ENCODE measurements at regions not wholly inside any gene's neighbourhood (a gene's known extent, or its start where the extent isn't known, plus 50 kb on each side); places are given as distances from the start of the nearest gene placed in this dataset.

- no peaks in the 10 kb centered on the region for H3K9me3 ChIP-seq
- H3K4me3 ChIP-seq, result no peak overlapping the region
- POLR2A ChIA-PET, result no interaction called here
- ATAC-seq, result no peak
- DNase-seq (ENCODE audit: low read depth in 1 of 2, low spot score in 1 of 2), result no peak
- H3K4me2 ChIP-seq, result no peak overlapping the region
- 33% methylated on average over 1 of the region's 1 CpG for WGBS (ENCODE audit: missing lambda C conversion rate)
- CTCF ChIA-PET, result no interaction called here
- H3K27ac ChIP-seq, result no peak overlapping the region
- no peak for FAIRE-seq
- TF ChIP-seq NPAS2 (CRISPR knock-in tag; IDR thresholded peaks at IDR 0.05; ENCODE audit: borderline replicate concordance), result no peak
- TF ChIP-seq, protein P1, sequence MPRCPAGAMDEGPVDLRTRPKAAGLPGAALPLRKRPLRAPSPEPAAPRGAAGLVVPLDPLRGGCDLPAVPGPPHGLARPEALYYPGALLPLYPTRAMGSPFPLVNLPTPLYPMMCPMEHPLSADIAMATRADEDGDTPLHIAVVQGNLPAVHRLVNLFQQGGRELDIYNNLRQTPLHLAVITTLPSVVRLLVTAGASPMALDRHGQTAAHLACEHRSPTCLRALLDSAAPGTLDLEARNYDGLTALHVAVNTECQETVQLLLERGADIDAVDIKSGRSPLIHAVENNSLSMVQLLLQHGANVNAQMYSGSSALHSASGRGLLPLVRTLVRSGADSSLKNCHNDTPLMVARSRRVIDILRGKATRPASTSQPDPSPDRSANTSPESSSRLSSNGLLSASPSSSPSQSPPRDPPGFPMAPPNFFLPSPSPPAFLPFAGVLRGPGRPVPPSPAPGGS (IDR thresholded peaks at IDR 0.05), result no peak
- no peak for TF ChIP-seq E2F6 (IDR thresholded peaks at IDR 0.05; ENCODE audit: borderline replicate concordance, low read depth)
- no peak for TF ChIP-seq PHF8 (IDR thresholded peaks at IDR 0.05; ENCODE audit: borderline replicate concordance, low read depth)
- no peak for TF ChIP-seq POLR2AphosphoS2 (conservative IDR thresholded peaks at IDR 0.05; ENCODE audit: low read length)
- no peak for TF ChIP-seq ZSCAN20 (CRISPR knock-in tag; IDR thresholded peaks at IDR 0.05)
- TF ChIP-seq, protein P2, sequence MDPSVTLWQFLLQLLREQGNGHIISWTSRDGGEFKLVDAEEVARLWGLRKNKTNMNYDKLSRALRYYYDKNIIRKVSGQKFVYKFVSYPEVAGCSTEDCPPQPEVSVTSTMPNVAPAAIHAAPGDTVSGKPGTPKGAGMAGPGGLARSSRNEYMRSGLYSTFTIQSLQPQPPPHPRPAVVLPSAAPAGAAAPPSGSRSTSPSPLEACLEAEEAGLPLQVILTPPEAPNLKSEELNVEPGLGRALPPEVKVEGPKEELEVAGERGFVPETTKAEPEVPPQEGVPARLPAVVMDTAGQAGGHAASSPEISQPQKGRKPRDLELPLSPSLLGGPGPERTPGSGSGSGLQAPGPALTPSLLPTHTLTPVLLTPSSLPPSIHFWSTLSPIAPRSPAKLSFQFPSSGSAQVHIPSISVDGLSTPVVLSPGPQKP (IDR thresholded peaks at IDR 0.05; ENCODE audit: low read depth, low read length), result no peak
- TF ChIP-seq, protein P3, sequence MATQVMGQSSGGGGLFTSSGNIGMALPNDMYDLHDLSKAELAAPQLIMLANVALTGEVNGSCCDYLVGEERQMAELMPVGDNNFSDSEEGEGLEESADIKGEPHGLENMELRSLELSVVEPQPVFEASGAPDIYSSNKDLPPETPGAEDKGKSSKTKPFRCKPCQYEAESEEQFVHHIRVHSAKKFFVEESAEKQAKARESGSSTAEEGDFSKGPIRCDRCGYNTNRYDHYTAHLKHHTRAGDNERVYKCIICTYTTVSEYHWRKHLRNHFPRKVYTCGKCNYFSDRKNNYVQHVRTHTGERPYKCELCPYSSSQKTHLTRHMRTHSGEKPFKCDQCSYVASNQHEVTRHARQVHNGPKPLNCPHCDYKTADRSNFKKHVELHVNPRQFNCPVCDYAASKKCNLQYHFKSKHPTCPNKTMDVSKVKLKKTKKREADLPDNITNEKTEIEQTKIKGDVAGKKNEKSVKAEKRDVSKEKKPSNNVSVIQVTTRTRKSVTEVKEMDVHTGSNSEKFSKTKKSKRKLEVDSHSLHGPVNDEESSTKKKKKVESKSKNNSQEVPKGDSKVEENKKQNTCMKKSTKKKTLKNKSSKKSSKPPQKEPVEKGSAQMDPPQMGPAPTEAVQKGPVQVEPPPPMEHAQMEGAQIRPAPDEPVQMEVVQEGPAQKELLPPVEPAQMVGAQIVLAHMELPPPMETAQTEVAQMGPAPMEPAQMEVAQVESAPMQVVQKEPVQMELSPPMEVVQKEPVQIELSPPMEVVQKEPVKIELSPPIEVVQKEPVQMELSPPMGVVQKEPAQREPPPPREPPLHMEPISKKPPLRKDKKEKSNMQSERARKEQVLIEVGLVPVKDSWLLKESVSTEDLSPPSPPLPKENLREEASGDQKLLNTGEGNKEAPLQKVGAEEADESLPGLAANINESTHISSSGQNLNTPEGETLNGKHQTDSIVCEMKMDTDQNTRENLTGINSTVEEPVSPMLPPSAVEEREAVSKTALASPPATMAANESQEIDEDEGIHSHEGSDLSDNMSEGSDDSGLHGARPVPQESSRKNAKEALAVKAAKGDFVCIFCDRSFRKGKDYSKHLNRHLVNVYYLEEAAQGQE (IDR thresholded peaks at IDR 0.05), result no peak
- no peak for TF ChIP-seq HOXB13 (CRISPR knock-in tag; IDR thresholded peaks at IDR 0.05; ENCODE audit: low read depth)
- no peak for TF ChIP-seq HEYL (CRISPR knock-in tag; IDR thresholded peaks at IDR 0.05)
- no peak for TF ChIP-seq EHMT2 (IDR thresholded peaks at IDR 0.05; ENCODE audit: low read depth)
- TF ChIP-seq CEBPB (IDR thresholded peaks at IDR 0.05), result no peak
- TF ChIP-seq FOSB (CRISPR knock-in tag; IDR thresholded peaks at IDR 0.05), result no peak
- TF ChIP-seq RCOR1 (IDR thresholded peaks at IDR 0.05; ENCODE audit: low read depth, low read length), result no peak
- TF ChIP-seq KDM1A (IDR thresholded peaks at IDR 0.05; ENCODE audit: low read depth), result no peak
- no peaks in the 10 kb centered on the region for H3K4me1 ChIP-seq
Measured at GRCh38 chr11:80163441-80163840, 722.6 kb upstream of the TENM4 start.

GRCh38 chr11:80163011-80163410 lies 722.2 kb upstream of the TENM4 start:
- CTCF ChIA-PET, result no interaction called here
- no peak for DNase-seq (ENCODE audit: low read depth in 1 of 2, low spot score in 1 of 2)

DNA sequence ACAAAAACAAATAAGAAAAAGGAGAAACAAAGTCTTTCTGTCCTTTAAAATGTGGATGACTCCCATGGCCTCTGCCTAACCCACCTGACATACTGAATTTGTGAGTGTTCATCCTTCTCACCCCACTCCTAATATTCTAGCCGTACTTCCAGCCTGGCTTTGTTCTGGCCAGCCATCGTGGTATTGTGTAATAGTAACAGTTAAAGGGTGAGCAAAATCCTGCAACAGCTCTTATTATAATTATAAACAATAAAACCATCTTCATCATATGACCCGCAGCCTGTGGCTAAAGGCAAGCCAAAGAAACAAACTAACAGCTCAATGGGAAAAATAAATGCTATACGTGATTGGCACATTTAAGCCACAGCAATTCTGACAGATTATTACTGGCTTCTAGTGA lies 721.6 kb upstream of the TENM4 start:
- FAIRE-seq (no peak), DNase-seq (ENCODE audit: low read depth in 1 of 2, low spot score in 1 of 2) (no peak), ATAC-seq (no peak)
- Histone ChIP-seq H3K9me3 (no peaks in the 10 kb centered on the region), H3K4me3 (no peak overlapping the region), H3K27ac (no peak overlapping the region), H3K4me2 (no peak overlapping the region), H3K4me1 (no peaks in the 10 kb centered on the region)
- CTCF ChIA-PET, result no interaction called here
- POLR2A ChIA-PET, result no interaction called here
- TF ChIP-seq ZFP36 (IDR thresholded peaks at IDR 0.05; ENCODE audit: borderline replicate concordance, partially characterized antibody) (no peak), TP53 (CRISPR knock-in tag; IDR thresholded peaks at IDR 0.05) (no peak), BHLHE40 (IDR thresholded peaks at IDR 0.05; ENCODE audit: low read depth, low read length) (no peak)
- TF ChIP-seq, protein P4, sequence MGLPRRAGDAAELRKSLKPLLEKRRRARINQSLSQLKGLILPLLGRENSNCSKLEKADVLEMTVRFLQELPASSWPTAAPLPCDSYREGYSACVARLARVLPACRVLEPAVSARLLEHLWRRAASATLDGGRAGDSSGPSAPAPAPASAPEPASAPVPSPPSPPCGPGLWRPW (IDR thresholded peaks at IDR 0.05), result no peak
- 11% methylated on average over 4 of the region's 4 CpGs for WGBS (ENCODE audit: missing lambda C conversion rate)

More at GRCh38 chr11:80163011-80163410, 722.2 kb upstream of the TENM4 start:
- no peak overlapping the region for H3K4me2 ChIP-seq
- no peaks in the 10 kb centered on the region for H3K9me3 ChIP-seq
- H3K4me3 ChIP-seq, result no peak overlapping the region
- H3K27ac ChIP-seq, result no peak overlapping the region
- H3K4me1 ChIP-seq, result no peaks in the 10 kb centered on the region
- no peak for ATAC-seq
- no peak for FAIRE-seq
- POLR2A ChIA-PET, result no interaction called here
- TF ChIP-seq MAFK (IDR thresholded peaks at IDR 0.05; ENCODE audit: partially characterized antibody) (no peak), FOXS1 (CRISPR knock-in tag; IDR thresholded peaks at IDR 0.05) (no peak), HOXA7 (CRISPR knock-in tag; IDR thresholded peaks at IDR 0.05) (no peak)
- 0% methylated on average over 3 of the region's 3 CpGs for WGBS (ENCODE audit: missing lambda C conversion rate)
